Karpas-422 (cell line): ENCODE measurements at regions not wholly inside any gene's neighbourhood (a gene's known extent, or its start where the extent isn't known, plus 50 kb on each side); places are given as distances from the start of the nearest gene placed in this dataset.
"Not testable (repeated sequence)": the region's sequence is repeated elsewhere in the genome, so short reads cannot be mapped to it uniquely, and the experiment has no call there.

Experiments
- DNase-seq: peaks from one replicate; pipeline ENCODE4 v3.0.0-alpha.2; 2015
- H2AFZ ChIP-seq: fragments of 200-600 bp; sonication (generic); 2 replicates; pipeline ENCODE4 v1.6.1; 2014; ENCODE audit warnings: antibody characterized with exemption, low read length, mixed read lengths
- H3K27ac ChIP-seq: fragments of 200-600 bp; sonication (generic); 2 replicates; pipeline ENCODE4 v1.5.1; 2014; ENCODE audit warnings: mild to moderate bottlenecking, low read length, moderate library complexity
- H3K27me3 ChIP-seq: fragments of 200-600 bp; sonication (generic); 2 replicates; pipeline ENCODE4 v1.6.1; 2014; ENCODE audit warnings: low read length, mixed read lengths
- H3K36me3 ChIP-seq: fragments of 200-600 bp; sonication (generic); 2 replicates; pipeline ENCODE4 v1.6.1; 2014; ENCODE audit warnings: low read length, mixed read lengths; ENCODE audit not compliant: insufficient read depth
- H3K4me1 ChIP-seq: fragments of 200-600 bp; sonication (generic); 2 replicates; pipeline ENCODE4 v1.6.1; 2014; ENCODE audit warnings: mild to moderate bottlenecking, low read length, mixed read lengths
- H3K4me2 ChIP-seq: fragments of 200-600 bp; sonication (generic); 2 replicates; pipeline ENCODE4 v1.6.1; 2014; ENCODE audit warnings: low read length, low read depth, mild to moderate bottlenecking; ENCODE audit not compliant: poor library complexity, severe bottlenecking
- H3K4me3 ChIP-seq: fragments of 200-600 bp; sonication (generic); 2 replicates; pipeline ENCODE4 v1.5.1; 2014; ENCODE audit warnings: mild to moderate bottlenecking, antibody characterized with exemption, low read length, mixed read lengths
- H3K79me2 ChIP-seq: fragments of 200-600 bp; sonication (generic); 2 replicates; pipeline ENCODE4 v1.6.1; 2014; ENCODE audit warnings: mild to moderate bottlenecking, low read length, mixed read lengths
- H3K9ac ChIP-seq: fragments of 200-600 bp; sonication (generic); 2 replicates; pipeline ENCODE4 v1.6.0; 2014; ENCODE audit warnings: low read length
- H3K9me2 ChIP-seq: fragments of 200-600 bp; sonication (generic), shearing (Covaris generic); replicated peaks from 2 replicates; pipeline ENCODE4 v1.6.0; 2014; ENCODE audit warnings: mild to moderate bottlenecking, low read length, moderate library complexity; ENCODE audit not compliant: insufficient read depth
- H3K9me3 ChIP-seq: fragments of 300-700, 200-600 bp; sonication (generic); 2 replicates; pipeline ENCODE4 v1.6.1; 2014; ENCODE audit warnings: low read length, mixed read lengths
- H4K20me1 ChIP-seq: fragments of 200-600 bp; sonication (generic); 2 replicates; pipeline ENCODE4 v1.6.1; 2014; ENCODE audit warnings: mild to moderate bottlenecking, antibody characterized with exemption, low read length, low read depth; ENCODE audit not compliant: insufficient read depth

- Histone ChIP-seq H3K4me3 (no peak overlapping the region), H2AFZ (no peak overlapping the region), H3K9ac (no peak overlapping the region), H3K79me2 (no peaks in the 10 kb centered on the region), H3K4me1 (no peaks in the 10 kb centered on the region), H3K27me3 (no peaks in the 10 kb centered on the region), H3K36me3 (no peaks in the 10 kb centered on the region), H3K9me3 (no peaks in the 10 kb centered on the region), H3K9me2 (no peaks in the 10 kb centered on the region), H3K4me2 (no peak overlapping the region), H4K20me1 (no peaks in the 10 kb centered on the region), H3K27ac (no peak overlapping the region)
- DNase-seq, result peak; percentile 44
Observed at GRCh38 chr6:97978855-97979271, 695.8 kb upstream of the MMS22L start.

GRCh38 chr6:97979285-97979684 lies 696.3 kb upstream of the MMS22L start:
- not testable (repeated sequence) for H2AFZ ChIP-seq

GRCh38 chr6:97989451-97989850 lies 706.4 kb upstream of the MMS22L start:
- no peaks in the 10 kb centered on the region for H3K27me3 ChIP-seq
- no peak overlapping the region for H3K4me3 ChIP-seq
- H3K36me3 ChIP-seq, result no peaks in the 10 kb centered on the region
- no peak overlapping the region for H3K4me2 ChIP-seq
- H4K20me1 ChIP-seq, result no peaks in the 10 kb centered on the region
- no peaks in the 10 kb centered on the region for H3K4me1 ChIP-seq
- no peak for DNase-seq
- no peaks in the 10 kb centered on the region for H3K9me3 ChIP-seq
- no peak overlapping the region for H3K9ac ChIP-seq
- no peak overlapping the region for H2AFZ ChIP-seq
- no peak overlapping the region for H3K27ac ChIP-seq
- H3K79me2 ChIP-seq, result no peaks in the 10 kb centered on the region
- H3K9me2 ChIP-seq, result no peaks in the 10 kb centered on the region

More at GRCh38 chr6:97979285-97979684, 696.3 kb upstream of the MMS22L start:
- not testable (repeated sequence) for H3K36me3 ChIP-seq, H3K27ac ChIP-seq, DNase-seq, H3K79me2 ChIP-seq, H3K9ac ChIP-seq, H3K4me3 ChIP-seq, H3K4me1 ChIP-seq, H3K27me3 ChIP-seq, H3K9me3 ChIP-seq, H4K20me1 ChIP-seq, H3K4me2 ChIP-seq, H3K9me2 ChIP-seq

GRCh38 chr6:97995158-97995557 lies 712.1 kb upstream of the MMS22L start:
- H3K27ac ChIP-seq, result no peak overlapping the region
- DNase-seq, result no peak
- H3K9me2 ChIP-seq, result no peaks in the 10 kb centered on the region

GRCh38 chr6:98002678-98003077 lies 719.7 kb upstream of the MMS22L start:
- H3K79me2 ChIP-seq, result no peaks in the 10 kb centered on the region
- no peak overlapping the region for H3K9ac ChIP-seq
- no peaks in the 10 kb centered on the region for H3K36me3 ChIP-seq
- H3K27ac ChIP-seq, result no peak overlapping the region
- H3K4me2 ChIP-seq, result no peak overlapping the region
- H3K9me3 ChIP-seq, result no peaks in the 10 kb centered on the region
- no peak overlapping the region for H2AFZ ChIP-seq
- no peaks in the 10 kb centered on the region for H4K20me1 ChIP-seq
- no peaks in the 10 kb centered on the region for H3K27me3 ChIP-seq
- H3K4me3 ChIP-seq, result no peak overlapping the region
- no peak for DNase-seq
- no peaks in the 10 kb centered on the region for H3K9me2 ChIP-seq
- H3K4me1 ChIP-seq, result no peaks in the 10 kb centered on the region

More at GRCh38 chr6:97995158-97995557, 712.1 kb upstream of the MMS22L start:
- no peaks in the 10 kb centered on the region for H3K36me3 ChIP-seq
- no peak overlapping the region for H3K4me3 ChIP-seq
- H3K27me3 ChIP-seq, result no peaks in the 10 kb centered on the region
- no peaks in the 10 kb centered on the region for H3K4me1 ChIP-seq
- H3K9ac ChIP-seq, result no peak overlapping the region
- H3K4me2 ChIP-seq, result no peak overlapping the region
- no peaks in the 10 kb centered on the region for H3K9me3 ChIP-seq
- no peak overlapping the region for H2AFZ ChIP-seq
- no peaks in the 10 kb centered on the region for H3K79me2 ChIP-seq
- H4K20me1 ChIP-seq, result no peaks in the 10 kb centered on the region

- H3K79me2 ChIP-seq, result no peaks in the 10 kb centered on the region
- H3K4me1 ChIP-seq, result no peaks in the 10 kb centered on the region
- H3K27me3 ChIP-seq, result no peaks in the 10 kb centered on the region
- no peak overlapping the region for H3K27ac ChIP-seq
- no peak overlapping the region for H3K4me2 ChIP-seq
- no peak for DNase-seq
- H3K36me3 ChIP-seq, result no peaks in the 10 kb centered on the region
- no peak overlapping the region for H2AFZ ChIP-seq
- no peaks in the 10 kb centered on the region for H3K9me3 ChIP-seq
- no peaks in the 10 kb centered on the region for H4K20me1 ChIP-seq
- no peaks in the 10 kb centered on the region for H3K9me2 ChIP-seq
- no peak overlapping the region for H3K4me3 ChIP-seq
- no peak overlapping the region for H3K9ac ChIP-seq
Observed at GRCh38 chr6:98014442-98015201, 731.6 kb upstream of the MMS22L start.

GRCh38 chr6:98016565-98016964 lies 733.5 kb upstream of the MMS22L start:
- no peaks in the 10 kb centered on the region for H4K20me1 ChIP-seq
- H3K4me1 ChIP-seq, result no peaks in the 10 kb centered on the region
- H3K4me2 ChIP-seq, result no peak overlapping the region
- no peaks in the 10 kb centered on the region for H3K9me2 ChIP-seq
- no peak overlapping the region for H3K27ac ChIP-seq
- no peaks in the 10 kb centered on the region for H3K9me3 ChIP-seq
- no peak overlapping the region for H2AFZ ChIP-seq
- H3K79me2 ChIP-seq, result no peaks in the 10 kb centered on the region
- no peaks in the 10 kb centered on the region for H3K36me3 ChIP-seq
- DNase-seq, result no peak
- H3K9ac ChIP-seq, result no peak overlapping the region
- H3K27me3 ChIP-seq, result no peaks in the 10 kb centered on the region
- H3K4me3 ChIP-seq, result no peak overlapping the region

- Histone ChIP-seq H3K9ac (no peak overlapping the region), H3K4me2 (no peak overlapping the region), H3K9me2 (no peaks in the 10 kb centered on the region), H2AFZ (no peak overlapping the region), H3K9me3 (no peaks in the 10 kb centered on the region), H3K27me3 (no peaks in the 10 kb centered on the region), H3K79me2 (no peaks in the 10 kb centered on the region), H3K36me3 (no peaks in the 10 kb centered on the region), H3K4me3 (no peak overlapping the region), H4K20me1 (no peaks in the 10 kb centered on the region), H3K27ac (no peak overlapping the region), H3K4me1 (no peaks in the 10 kb centered on the region)
- no peak for DNase-seq
Observed at GRCh38 chr6:98020222-98020621, 737.2 kb upstream of the MMS22L start.
